ENCODE measurements at regions not wholly inside any gene's neighbourhood (a gene's known extent, or its start where the extent isn't known, plus 50 kb on each side); places are given as distances from the start of the nearest gene placed in this dataset.

GRCh38 chr2:121002597-121002996, 266.9 kb downstream of the GLI2 start:
- DNase-seq: no peak

- no peak for DNase-seq
These were observed 267.7 kb downstream of the GLI2 start for GRCh38 chr2:121003391-121003790.

GRCh38 chr2:121004359-121004758, 268.7 kb downstream of the GLI2 start:
- no peak for DNase-seq

- DNase-seq: no peak
These were observed 269.3 kb downstream of the GLI2 start for GRCh38 chr2:121004950-121005349.

GRCh38 chr2:121005453-121005852, 269.8 kb downstream of the GLI2 start:
- no peak for DNase-seq

GRCh38 chr2:121006743-121007489, 271.2 kb downstream of the GLI2 start:
- DNase-seq: no peak

GRCh38 chr2:121007490-121007853, 271.8 kb downstream of the GLI2 start:
- no peak for DNase-seq

GRCh38 chr2:121008975-121009374, 273.3 kb downstream of the GLI2 start:
- DNase-seq: no peak

GRCh38 chr2:121010998-121011397, 274.0 kb downstream of the TFCP2L1 start:
- DNase-seq: no peak

GRCh38 chr2:121014876-121015275, 270.1 kb downstream of the TFCP2L1 start:
- DNase-seq: no peak

GRCh38 chr2:121015971-121016485, 269.0 kb downstream of the TFCP2L1 start:
- DNase-seq: no peak

- DNase-seq: no peak
These were observed 267.6 kb downstream of the TFCP2L1 start for GRCh38 chr2:121017396-121017795.

- no peak for DNase-seq
These were observed 266.6 kb downstream of the TFCP2L1 start for GRCh38 chr2:121018136-121019061.

GRCh38 chr2:121019071-121019470, 265.9 kb downstream of the TFCP2L1 start:
- no peak for DNase-seq

- DNase-seq: no peak
These were observed 265.2 kb downstream of the TFCP2L1 start for GRCh38 chr2:121019756-121020155.

- no peak for DNase-seq
These were observed 263.3 kb downstream of the TFCP2L1 start for GRCh38 chr2:121021685-121022084.

GRCh38 chr2:121028577-121028976, 256.4 kb downstream of the TFCP2L1 start:
- no peak for DNase-seq

- no peak for DNase-seq
These were observed 254.5 kb downstream of the TFCP2L1 start for GRCh38 chr2:121030523-121030922.

GRCh38 chr2:121031568-121032340, 253.2 kb downstream of the TFCP2L1 start:
- no peak for DNase-seq

- no peak for DNase-seq
These were observed 251.5 kb downstream of the TFCP2L1 start for GRCh38 chr2:121033461-121033996.

GRCh38 chr2:121034551-121034950, 250.5 kb downstream of the TFCP2L1 start:
- no peak for DNase-seq

- no peak for DNase-seq
These were observed 248.7 kb downstream of the TFCP2L1 start for GRCh38 chr2:121036226-121036692.

- no peak for DNase-seq
These were observed 247.5 kb downstream of the TFCP2L1 start for GRCh38 chr2:121037480-121037879.
